Panc1 (cell line): ENCODE measurements at regions not wholly inside any gene's neighbourhood (a gene's known extent, or its start where the extent isn't known, plus 50 kb on each side); places are given as distances from the start of the nearest gene placed in this dataset.

Source experiments
- POLR2AphosphoS5 ChIP-seq: IDR thresholded peaks from 2 replicates; pipeline ENCODE4 v1.6.1; 2012; ENCODE audit warnings: mild to moderate bottlenecking, low read depth, low read length, moderate library complexity
- SIN3A ChIP-seq: IDR thresholded peaks from 2 replicates; pipeline ENCODE4 v1.6.1; 2012; ENCODE audit warnings: low read depth, mild to moderate bottlenecking, low read length, moderate library complexity, borderline replicate concordance; ENCODE audit not compliant: insufficient read depth
- TCF7L2 ChIP-seq: IDR thresholded peaks from 2 replicates; pipeline ENCODE4 v1.6.1; 2011; ENCODE audit warnings: mild to moderate bottlenecking, low read depth, low read length, inconsistent platforms
- TF ChIP-seq, protein P1 (sequence below): fragments of 450-650 bp; IDR thresholded peaks from 2 replicates; pipeline ENCODE4 v1.5.1; 2017; ENCODE audit warnings: mild to moderate bottlenecking
- TF ChIP-seq, protein P2 (sequence below), 2 experiments: IDR thresholded peaks; 2 replicates each; pipeline ENCODE4 v1.6.1; 2011 to 2012; ENCODE audit warnings: low read depth in 2 of 2, control low read depth in 1 of 2, low read length in 1 of 2, mild to moderate bottlenecking in 1 of 2, moderate library complexity in 1 of 2; ENCODE audit not compliant: insufficient read depth in 1 of 2

DNA sequence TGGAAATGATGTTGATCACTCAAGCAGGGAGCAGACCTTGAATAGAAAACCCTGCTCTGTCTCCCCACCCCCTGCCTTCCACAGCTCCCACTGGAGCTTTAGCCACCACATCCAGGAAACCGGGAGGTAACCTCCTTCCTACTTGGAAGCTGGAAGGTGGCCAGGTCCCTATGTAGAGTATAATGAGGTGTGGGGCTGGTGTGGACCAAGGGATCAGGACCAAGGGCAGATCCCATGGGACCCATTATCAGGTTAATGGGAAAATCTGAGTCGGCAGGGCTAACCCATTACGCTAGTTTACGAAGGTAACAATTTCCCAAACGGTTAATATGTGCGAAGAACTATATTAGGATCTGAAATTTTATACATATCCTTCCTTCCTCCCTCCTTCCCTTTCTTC is 321.9 kb downstream of the MIAT start:
- TF ChIP-seq POLR2AphosphoS5, result no peak
- TF ChIP-seq, protein P1, sequence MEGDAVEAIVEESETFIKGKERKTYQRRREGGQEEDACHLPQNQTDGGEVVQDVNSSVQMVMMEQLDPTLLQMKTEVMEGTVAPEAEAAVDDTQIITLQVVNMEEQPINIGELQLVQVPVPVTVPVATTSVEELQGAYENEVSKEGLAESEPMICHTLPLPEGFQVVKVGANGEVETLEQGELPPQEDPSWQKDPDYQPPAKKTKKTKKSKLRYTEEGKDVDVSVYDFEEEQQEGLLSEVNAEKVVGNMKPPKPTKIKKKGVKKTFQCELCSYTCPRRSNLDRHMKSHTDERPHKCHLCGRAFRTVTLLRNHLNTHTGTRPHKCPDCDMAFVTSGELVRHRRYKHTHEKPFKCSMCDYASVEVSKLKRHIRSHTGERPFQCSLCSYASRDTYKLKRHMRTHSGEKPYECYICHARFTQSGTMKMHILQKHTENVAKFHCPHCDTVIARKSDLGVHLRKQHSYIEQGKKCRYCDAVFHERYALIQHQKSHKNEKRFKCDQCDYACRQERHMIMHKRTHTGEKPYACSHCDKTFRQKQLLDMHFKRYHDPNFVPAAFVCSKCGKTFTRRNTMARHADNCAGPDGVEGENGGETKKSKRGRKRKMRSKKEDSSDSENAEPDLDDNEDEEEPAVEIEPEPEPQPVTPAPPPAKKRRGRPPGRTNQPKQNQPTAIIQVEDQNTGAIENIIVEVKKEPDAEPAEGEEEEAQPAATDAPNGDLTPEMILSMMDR, result no peak
- no peak for TF ChIP-seq TCF7L2
- TF ChIP-seq SIN3A, result no peak
- TF ChIP-seq, protein P2, sequence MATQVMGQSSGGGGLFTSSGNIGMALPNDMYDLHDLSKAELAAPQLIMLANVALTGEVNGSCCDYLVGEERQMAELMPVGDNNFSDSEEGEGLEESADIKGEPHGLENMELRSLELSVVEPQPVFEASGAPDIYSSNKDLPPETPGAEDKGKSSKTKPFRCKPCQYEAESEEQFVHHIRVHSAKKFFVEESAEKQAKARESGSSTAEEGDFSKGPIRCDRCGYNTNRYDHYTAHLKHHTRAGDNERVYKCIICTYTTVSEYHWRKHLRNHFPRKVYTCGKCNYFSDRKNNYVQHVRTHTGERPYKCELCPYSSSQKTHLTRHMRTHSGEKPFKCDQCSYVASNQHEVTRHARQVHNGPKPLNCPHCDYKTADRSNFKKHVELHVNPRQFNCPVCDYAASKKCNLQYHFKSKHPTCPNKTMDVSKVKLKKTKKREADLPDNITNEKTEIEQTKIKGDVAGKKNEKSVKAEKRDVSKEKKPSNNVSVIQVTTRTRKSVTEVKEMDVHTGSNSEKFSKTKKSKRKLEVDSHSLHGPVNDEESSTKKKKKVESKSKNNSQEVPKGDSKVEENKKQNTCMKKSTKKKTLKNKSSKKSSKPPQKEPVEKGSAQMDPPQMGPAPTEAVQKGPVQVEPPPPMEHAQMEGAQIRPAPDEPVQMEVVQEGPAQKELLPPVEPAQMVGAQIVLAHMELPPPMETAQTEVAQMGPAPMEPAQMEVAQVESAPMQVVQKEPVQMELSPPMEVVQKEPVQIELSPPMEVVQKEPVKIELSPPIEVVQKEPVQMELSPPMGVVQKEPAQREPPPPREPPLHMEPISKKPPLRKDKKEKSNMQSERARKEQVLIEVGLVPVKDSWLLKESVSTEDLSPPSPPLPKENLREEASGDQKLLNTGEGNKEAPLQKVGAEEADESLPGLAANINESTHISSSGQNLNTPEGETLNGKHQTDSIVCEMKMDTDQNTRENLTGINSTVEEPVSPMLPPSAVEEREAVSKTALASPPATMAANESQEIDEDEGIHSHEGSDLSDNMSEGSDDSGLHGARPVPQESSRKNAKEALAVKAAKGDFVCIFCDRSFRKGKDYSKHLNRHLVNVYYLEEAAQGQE (IDR thresholded peaks at IDR 0.05; ENCODE audit: insufficient read depth in 1 of 2, low read depth in 2 of 2, low read length in 1 of 2), result no peak
